GM21528 (cell line): ENCODE measurements at regions not wholly inside any gene's neighbourhood (a gene's known extent, or its start where the extent isn't known, plus 50 kb on each side); places are given as distances from the start of the nearest gene placed in this dataset.

Experiments used
- ATAC-seq: cut with Tn5 transposase; IDR thresholded peaks from one replicate; pipeline ENCODE4 v1.9.1; 2021; ENCODE audit warnings: mild to moderate bottlenecking, moderate library complexity; ENCODE audit not compliant: unreplicated experiment, low FRiP score

GRCh38 chr7:68433462-68434070 lies 1164.7 kb upstream of the AUTS2 start:
- no peak for ATAC-seq

DNA sequence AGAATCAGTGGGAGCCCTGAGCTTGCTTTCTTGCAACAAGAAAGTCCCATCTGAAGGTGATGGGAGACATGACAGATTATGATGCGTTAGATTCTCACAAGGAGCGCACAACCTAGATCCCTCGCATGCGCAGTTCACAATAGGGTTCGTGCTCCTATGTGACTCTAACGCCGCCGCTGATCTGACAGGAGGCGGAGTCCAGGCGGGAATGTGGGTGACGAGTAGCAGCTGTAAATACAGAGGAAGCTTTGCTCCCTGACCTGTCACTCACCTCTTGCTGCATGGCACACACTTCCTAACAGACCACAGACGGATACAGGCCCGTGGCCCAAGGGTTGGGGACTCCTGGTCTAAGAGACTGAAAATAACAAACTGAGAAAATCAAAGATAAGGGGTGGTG lies 1163.4 kb upstream of the AUTS2 start:
- ATAC-seq, result no peak

GRCh38 chr7:68438016-68438415 lies 1160.3 kb upstream of the AUTS2 start:
- ATAC-seq, result no peak

GRCh38 chr7:68438811-68439210 lies 1159.5 kb upstream of the AUTS2 start:
- no peak for ATAC-seq

DNA sequence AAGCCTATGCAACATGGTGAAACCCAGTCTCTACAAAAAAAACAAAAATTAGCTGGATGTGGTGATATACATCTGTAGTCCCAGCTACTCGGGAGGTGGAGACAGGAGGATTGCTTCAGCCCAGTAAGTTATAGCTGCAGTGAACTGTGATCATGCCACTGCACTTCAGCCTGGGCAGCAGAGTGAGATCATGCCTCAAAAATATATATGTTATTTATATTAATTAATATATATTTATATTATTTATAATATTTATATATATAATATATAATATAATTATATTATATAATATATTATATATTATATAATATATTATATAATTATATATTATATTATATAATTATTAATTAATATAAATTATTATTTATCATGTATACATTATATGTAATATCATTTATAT lies 1158.4 kb upstream of the AUTS2 start:
- no peak for ATAC-seq

DNA sequence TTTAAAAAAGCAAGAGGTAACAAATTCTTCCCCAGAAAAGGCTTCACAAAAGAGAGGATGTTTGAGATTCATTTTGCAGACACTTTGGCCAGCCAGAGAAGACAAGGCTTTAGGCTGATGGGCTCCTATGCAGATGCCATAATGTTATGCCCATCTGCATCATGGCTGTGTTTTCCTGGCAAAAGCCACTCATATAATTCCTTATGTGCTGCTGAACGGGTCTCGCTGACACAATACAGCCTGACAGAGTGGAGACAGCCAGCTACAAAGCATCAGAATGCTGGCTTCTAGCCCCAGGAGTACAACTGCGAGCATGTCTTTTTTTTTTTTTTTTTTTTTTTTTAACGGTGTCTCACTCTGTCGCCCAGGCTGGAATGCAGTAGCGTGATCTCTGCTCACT lies 1157.4 kb upstream of the AUTS2 start:
- no peak for ATAC-seq

GRCh38 chr7:68441645-68442044 lies 1156.6 kb upstream of the AUTS2 start:
- ATAC-seq, result no peak

- no peak for ATAC-seq
These were observed 1155.2 kb upstream of the AUTS2 start for GRCh38 chr7:68442931-68443631.

DNA sequence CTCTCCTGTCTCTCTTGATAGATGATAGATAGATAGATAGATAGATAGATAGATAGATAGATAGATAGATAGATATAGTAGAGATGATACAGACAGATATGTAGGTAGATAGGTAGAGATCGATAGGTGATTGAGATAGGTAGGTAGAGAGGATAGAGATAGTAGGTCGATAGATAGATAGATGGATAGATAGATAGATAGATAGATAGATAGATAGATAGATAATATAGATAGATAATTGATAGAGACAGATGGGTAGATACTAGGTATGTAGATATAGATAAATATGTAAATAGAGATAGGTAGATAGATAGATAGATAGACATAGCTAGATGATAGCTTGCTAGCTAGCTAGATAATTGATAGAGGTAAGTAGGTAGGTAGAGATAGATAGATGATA lies 1154.2 kb upstream of the AUTS2 start:
- ATAC-seq, result no peak

- no peak for ATAC-seq
These were observed 1153.3 kb upstream of the AUTS2 start for GRCh38 chr7:68444956-68445355.

DNA sequence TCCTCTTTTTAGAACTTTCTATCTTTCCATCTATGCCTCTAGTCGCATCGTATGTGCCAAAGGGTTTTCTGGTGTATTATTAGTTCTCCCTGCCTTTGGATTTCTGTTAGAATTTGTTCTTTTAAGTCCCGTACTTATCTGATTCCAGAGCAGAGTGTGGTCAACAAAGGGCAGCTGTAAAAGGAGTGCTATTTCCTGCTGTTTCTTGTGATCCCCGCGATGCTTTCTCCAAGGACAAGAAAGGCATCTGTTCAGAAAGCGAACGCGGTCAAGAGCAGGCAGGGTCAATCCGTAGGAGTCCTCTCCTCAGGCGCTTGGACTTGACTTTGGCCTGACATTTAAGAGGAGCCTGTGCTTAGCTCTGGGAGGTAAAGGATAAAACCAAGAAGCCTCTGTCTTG lies 1152.1 kb upstream of the AUTS2 start:
- no peak for ATAC-seq

DNA sequence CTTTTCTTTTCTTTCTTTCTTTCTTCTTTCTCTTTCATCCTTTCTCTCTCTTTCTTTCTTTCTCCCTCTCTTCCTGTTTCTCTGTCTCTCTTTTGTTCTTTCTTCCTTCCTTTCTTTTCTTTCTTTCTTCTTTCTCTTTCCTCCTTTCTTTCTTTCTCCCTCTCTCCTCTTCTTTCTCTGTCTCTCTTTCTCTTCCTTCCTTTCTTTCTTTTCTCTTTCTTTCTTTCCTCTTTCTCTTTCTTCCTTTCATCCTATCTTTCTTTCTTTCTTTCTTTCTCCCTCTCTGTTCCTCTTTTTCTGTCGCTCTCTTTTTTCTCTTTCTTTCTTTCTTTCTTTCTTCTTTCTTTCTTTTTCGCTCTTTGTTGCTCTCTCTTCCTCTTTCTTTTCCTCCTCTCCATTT lies 1149.2 kb upstream of the AUTS2 start:
- ATAC-seq, result no peak

DNA sequence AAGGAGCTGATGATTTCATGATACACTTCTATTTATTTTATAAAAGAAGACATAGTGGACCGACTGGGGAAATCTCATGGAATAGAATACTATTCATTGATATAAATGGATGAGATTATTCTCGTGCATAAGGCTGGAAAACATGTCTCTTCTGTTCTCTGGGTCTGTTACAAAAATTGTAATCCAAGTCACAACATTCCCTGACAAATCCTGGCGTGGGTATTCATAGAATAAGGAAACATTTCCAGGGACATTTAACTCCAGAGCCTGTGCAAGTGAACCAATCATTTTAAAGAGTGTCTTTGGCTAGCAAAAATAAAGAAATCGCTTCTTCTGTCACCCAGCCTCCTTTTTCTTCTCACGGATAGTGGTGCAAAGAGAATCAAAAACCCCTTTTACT lies 1148.5 kb upstream of the AUTS2 start:
- no peak for ATAC-seq

DNA sequence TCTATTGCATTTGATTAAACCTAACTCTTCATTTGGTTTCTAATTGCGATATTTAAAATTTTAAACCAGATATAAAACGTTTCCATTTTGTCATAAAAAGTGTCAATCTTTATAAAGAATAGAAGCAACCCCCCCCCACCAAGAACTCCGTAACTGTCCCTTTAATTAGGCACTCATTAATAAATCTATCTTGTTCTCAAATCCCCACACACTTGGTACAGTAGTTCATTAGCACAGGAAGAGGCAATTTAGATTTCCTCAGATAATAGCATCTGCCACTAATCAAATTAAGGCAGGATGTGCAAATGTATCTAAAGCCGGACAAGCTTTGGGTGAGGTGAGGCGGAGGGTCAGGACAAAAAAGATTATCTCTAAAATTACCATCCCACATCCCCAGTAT lies 1143.3 kb upstream of the AUTS2 start:
- no peak for ATAC-seq

- ATAC-seq, result no peak
These were observed 1141.8 kb upstream of the AUTS2 start for GRCh38 chr7:68456469-68456868.

DNA sequence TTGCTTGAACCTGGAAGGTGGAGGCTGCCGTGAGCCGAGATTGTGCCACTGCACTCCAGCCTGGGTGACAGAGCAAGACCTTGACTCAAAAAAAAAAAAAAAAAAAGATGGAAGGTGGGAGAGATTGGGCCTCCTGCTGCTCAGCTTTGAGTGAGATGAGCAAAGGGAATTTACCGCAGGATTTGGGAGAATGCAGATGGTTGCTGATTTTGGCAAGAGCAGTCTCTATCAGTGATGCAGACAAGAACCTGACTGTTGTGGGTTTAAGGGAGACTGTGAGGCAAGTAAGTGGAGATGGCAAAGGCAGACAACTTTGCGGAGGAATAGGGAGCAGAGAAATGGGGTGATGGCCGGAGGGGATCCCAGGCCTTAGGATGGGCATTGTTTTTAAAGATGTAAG lies 1140.8 kb upstream of the AUTS2 start:
- no peak for ATAC-seq

DNA sequence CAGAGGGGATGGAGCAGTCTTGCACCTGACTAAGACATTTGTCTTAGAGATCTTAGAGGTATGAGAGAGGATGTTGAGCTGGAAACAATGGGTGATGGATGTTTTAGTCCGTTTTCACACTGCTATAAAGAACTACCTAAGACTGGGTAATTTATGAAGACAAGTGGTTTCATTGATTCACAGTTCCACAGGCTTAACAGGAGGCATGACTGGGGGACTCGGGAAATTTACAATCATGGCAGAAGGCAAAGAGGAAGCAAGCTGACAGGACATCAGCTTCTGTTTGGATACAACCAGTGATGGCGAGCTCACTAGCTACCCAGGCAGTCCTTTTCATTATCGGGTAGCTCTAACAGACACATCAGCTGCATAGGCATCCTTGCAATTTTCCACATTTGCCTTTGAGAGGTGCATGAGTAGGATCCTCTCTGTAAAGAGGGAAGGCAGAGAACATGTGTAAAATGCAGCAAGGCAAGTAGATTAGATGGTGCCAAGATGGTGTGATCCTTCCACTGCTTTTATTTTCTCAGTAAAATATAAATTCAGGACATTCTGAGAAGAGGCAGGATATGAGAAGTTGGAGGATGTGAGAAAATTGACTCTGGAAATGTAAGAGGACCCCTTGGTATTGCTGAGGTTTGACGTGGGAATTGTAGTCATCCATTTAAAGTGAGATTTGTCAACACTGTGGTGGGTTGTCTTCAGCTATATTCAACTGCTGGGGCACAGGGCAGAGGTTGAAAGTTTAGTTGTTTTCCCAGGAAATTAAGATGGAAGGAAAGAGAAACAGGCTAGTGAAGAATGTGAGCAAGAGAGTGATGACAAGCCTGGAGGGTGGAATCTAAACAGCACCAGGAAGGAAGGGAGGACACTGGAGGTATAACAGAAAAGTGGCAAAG lies 1140.0 kb upstream of the AUTS2 start:
- ATAC-seq, result no peak

DNA sequence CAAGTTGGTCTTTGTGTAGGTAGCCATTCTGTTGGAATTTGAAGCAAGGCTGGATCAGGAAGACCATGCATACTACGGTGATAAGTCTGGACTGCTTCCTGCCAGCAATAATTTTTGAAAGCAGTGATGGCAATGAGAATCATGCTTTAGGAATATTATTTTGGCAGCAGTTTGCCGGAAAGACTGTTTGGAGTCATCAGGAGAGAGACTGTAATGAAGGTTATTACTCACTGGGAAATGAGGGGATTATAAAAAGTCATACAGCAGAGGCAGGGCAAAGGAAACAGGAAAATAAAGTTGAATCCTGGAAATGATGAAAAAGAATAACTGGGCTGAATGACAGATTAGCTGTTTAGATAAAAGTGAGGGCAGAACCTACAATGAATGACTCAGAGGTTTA lies 1136.8 kb upstream of the AUTS2 start:
- ATAC-seq, result no peak

DNA sequence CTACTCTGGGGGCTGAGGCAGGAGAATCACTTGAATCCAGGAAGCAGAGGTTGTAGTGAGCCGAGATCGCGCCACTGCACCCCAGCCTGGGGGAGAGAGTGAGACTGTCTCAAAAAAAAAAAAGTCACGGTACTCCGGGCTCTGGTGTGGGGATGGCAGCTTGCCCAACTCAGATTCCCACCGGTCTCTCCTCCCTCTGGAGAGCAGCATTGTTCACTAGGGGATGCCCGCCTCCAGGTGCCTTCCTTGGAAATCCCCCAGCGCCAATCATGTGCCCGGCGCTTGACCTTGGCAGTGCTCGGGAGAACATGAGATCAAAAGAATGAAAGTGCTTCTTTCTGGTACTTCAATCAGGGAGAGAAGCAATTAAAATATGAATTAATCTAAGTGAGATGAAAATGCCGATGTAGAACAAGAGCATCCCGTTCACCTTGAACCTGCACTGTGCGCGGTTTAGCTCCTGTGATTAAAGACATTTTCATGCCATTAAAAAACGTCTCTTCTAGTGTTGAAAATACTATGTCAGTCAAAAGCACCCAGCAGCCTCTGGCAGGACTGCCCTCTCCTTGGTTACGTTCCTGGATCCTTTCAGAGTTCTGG lies 1127.3 kb upstream of the AUTS2 start:
- ATAC-seq, result no peak

GRCh38 chr7:68472688-68473087 lies 1125.6 kb upstream of the AUTS2 start:
- ATAC-seq, result no peak

DNA sequence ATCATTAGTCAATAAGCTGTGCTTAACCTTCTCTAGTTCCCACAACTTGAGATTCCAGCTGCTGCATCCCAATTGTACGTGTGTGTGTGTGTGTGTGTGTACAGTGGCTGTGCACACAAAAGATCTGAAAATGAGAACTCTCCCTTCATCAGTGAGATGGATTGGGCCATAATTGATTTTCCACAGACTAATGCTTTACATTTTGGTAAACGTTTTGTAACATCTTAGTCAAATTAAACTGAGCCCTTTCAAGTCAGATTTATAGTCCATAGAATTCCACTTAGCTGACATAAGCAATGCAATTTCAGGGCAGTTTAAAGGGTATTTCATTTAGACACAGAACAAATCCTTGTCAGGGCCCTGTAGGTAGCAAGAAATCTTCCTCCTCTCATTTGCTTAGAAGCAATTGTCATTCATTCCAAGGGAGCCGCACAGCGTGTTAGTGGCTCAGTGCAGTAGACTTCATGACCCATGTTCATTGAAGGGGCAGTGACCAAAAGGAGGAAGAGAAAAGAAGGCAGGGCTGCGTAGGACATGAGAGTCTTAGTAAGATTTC lies 1123.5 kb upstream of the AUTS2 start:
- ATAC-seq, result no peak
